ENCODE measurements at regions not wholly inside any gene's neighbourhood (a gene's known extent, or its start where the extent isn't known, plus 50 kb on each side); places are given as distances from the start of the nearest gene placed in this dataset.
"Not testable (repeated sequence)": the region's sequence is repeated elsewhere in the genome, so short reads cannot be mapped to it uniquely, and the experiment has no call there.

DNA sequence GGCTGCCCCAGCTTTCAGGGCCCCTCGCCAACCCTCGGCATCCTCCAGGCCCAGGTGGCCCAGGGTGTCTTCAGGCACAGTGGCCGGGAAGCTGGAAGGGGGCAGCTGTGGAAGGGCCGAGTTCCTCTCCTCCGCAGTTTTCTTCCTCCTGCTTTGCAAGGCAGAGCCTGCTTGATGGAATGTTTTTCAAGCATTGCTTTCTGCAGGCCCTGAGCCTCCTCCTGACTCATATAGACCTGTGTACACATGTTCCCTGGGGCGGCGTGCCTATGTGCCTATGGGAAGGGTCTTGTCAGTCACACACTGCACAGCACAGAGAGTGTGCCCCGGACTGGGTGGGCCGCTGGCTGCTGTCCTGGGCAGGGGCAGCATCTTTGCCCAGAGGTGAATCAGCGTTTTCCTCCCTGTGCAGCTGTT lies 107.5 kb downstream of the ERMARD start:
- H3K4me1 ChIP-seq (ENCODE audit: control insufficient read depth, insufficient read depth, low read length) = no peaks in the 10 kb centered on the region
- no peaks in the 10 kb centered on the region for H3K27me3 ChIP-seq (ENCODE audit: control insufficient read depth, insufficient read depth, low read length)
- H3K36me3 ChIP-seq (ENCODE audit: control insufficient read depth, insufficient read depth, low read length) = no peaks in the 10 kb centered on the region
- H3K27ac ChIP-seq (ENCODE audit: low read depth, low read length) = no peak overlapping the region
- no peak overlapping the region for H3K4me3 ChIP-seq (ENCODE audit: low read length)
- no peak overlapping the region for H3K9ac ChIP-seq (ENCODE audit: low read length)

DNA sequence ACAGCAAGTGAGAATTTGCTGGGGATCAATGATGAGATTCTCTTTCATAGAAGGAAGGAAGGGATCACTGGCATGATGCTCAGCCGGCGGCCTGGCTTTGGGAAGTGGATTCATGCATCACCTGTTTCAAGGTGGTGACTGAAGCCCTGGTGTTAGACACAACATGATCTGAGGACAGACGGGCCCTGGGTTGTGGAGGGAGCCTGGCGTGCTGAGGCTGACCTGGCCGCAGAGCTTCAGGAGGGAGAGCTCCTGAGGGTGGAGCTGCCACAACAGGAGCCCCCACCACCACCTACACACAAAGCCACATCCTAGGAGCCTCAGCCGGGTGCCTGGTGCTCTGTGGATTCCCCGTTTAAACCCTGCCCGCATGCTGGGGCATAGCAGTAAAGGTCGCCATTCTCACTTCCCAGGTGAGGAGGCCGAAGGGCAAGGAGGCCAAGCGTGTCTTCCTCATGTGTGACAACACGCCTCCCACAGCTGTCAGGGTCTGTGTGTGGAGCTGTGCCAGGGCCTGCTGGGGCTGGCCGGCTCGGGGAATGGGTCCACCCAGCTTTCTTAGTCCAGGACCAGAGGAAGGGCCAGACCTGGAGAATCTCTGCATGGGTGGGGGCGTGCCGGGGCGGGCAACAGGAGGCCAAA lies 107.0 kb downstream of the ERMARD start:
- H3K27ac ChIP-seq (ENCODE audit: low read depth, low read length) = no peak overlapping the region
- no peak overlapping the region for H3K4me3 ChIP-seq (ENCODE audit: low read length)
- H3K4me1 ChIP-seq (ENCODE audit: control insufficient read depth, insufficient read depth, low read length) = no peaks in the 10 kb centered on the region
- H3K36me3 ChIP-seq (ENCODE audit: control insufficient read depth, insufficient read depth, low read length) = no peaks in the 10 kb centered on the region
- no peaks in the 10 kb centered on the region for H3K27me3 ChIP-seq (ENCODE audit: control insufficient read depth, insufficient read depth, low read length)
- H3K9ac ChIP-seq (ENCODE audit: low read length) = no peak overlapping the region

DNA sequence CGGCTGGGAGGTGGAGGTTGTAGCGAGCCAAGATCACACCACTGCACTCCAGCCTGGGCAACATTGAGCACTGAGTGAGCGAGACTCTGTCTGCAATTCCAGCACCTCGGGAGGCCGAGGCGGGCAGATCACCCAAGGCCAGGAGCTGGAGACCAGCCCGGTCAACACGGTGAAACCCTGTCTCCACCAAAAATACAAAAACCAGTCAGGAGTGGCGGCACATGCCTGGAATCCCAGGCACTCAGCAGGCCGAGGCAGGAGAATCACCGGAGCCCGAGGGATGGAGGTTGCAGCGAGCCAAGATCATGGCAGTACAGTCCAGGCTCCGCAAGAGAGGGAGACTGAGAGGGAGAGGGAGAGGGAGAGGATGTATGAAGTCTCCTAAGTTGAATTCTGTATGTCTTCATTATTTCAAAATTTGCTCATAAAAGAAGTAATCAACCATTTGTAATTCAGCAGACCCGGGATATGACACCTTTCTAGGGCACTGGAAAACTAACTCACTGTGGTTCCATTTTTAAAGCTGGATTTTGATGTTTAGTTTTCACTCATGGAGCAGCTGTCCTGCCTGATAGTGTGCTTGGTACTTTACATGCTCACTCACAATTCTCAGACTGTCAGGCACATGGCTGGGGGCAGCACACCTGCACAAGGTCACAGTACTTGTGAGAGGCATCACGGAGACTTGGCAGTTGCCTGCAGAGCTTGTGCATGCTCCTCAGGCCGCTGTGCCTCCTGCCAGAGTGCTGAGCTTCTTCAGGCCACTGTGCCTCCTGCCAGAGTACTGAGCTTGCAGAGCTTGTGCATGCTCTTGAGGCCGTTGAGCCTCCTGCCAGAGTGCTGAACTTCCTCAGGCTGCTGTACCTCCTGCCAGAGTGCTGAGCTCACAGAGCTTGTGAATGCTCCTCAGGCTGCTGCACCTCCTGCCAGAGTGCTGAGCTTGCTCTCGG lies 106.2 kb downstream of the ERMARD start:
- no peak overlapping the region for H3K27ac ChIP-seq (ENCODE audit: low read depth, low read length)
- no peaks in the 10 kb centered on the region for H3K36me3 ChIP-seq (ENCODE audit: control insufficient read depth, insufficient read depth, low read length)
- no peak overlapping the region for H3K9ac ChIP-seq (ENCODE audit: low read length)
- H3K27me3 ChIP-seq (ENCODE audit: control insufficient read depth, insufficient read depth, low read length) = no peaks in the 10 kb centered on the region
- H3K4me1 ChIP-seq (ENCODE audit: control insufficient read depth, insufficient read depth, low read length) = no peaks in the 10 kb centered on the region
- H3K4me3 ChIP-seq (ENCODE audit: low read length) = no peak overlapping the region

DNA sequence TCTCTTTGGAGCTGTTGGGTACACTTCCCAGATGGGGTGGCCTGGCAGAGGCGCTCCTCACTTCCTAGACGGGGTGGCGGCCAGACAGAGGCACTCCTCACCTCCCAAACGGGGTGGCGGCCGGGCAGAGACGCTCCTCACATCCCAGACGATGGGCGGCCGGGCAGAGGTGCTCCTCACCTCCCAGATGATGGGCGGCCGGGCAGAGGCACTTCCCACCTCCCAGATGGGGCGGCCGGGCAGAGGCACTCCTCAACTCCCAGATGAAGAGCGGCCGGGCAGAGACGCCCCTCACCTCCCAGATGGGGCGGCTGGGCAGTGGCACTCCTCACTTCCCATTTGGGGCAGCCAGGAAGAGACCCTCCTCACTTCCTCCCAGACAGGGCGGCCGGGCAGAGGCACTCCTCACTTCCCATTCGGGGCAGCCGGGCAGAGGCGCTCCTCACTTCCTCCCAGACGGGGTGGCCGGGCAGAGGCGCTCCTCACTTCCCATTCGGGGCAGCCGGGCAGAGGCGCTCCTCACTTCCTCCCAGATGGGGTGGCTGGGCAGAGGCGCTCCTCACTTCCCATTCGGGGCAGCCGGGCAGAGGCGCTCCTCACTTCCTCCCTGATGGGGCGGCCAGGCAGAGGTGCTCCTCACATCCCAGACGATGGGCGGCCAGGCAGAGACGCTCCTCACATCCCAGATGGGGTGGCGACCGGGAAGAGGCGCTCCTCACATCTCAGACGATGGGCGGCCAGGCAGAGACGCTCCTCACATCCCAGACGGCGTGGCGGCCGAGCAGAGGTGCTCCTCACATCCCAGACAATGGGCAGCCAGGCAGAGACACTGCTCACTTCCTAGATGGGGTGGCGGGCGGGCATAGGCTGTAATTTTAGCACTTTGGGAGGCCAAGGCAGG lies 105.3 kb downstream of the ERMARD start:
- not testable (repeated sequence) for H3K27me3 ChIP-seq (ENCODE audit: control insufficient read depth, insufficient read depth, low read length); H3K36me3 ChIP-seq (ENCODE audit: control insufficient read depth, insufficient read depth, low read length); H3K9ac ChIP-seq (ENCODE audit: low read length); H3K4me3 ChIP-seq (ENCODE audit: low read length); H3K27ac ChIP-seq (ENCODE audit: low read depth, low read length); H3K4me1 ChIP-seq (ENCODE audit: control insufficient read depth, insufficient read depth, low read length)

DNA sequence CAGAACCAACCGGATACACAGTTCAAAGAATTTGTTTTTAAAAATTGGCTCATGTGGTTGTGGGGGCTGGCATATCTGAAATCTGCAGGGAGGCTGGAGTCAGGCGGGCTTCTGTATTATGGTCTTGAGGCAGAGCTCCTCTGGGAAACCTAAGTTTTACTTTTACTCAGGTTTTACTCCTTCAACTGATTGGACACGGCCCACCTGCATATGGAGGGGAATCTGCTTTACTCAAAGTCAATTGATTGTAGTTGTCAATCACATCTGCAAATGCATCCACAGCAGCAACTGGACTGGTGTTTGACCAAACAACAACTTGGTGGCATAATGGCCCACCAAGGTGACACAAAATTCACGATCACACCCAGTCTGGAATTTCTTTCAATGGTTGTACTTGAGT lies 103.4 kb downstream of the ERMARD start:
- H3K27me3 ChIP-seq (ENCODE audit: control insufficient read depth, insufficient read depth, low read length) = no peaks in the 10 kb centered on the region
- no peaks in the 10 kb centered on the region for H3K36me3 ChIP-seq (ENCODE audit: control insufficient read depth, insufficient read depth, low read length)
- no peak overlapping the region for H3K27ac ChIP-seq (ENCODE audit: low read depth, low read length)
- no peaks in the 10 kb centered on the region for H3K4me1 ChIP-seq (ENCODE audit: control insufficient read depth, insufficient read depth, low read length)
- H3K9ac ChIP-seq (ENCODE audit: low read length) = no peak overlapping the region
- no peak overlapping the region for H3K4me3 ChIP-seq (ENCODE audit: low read length)

DNA sequence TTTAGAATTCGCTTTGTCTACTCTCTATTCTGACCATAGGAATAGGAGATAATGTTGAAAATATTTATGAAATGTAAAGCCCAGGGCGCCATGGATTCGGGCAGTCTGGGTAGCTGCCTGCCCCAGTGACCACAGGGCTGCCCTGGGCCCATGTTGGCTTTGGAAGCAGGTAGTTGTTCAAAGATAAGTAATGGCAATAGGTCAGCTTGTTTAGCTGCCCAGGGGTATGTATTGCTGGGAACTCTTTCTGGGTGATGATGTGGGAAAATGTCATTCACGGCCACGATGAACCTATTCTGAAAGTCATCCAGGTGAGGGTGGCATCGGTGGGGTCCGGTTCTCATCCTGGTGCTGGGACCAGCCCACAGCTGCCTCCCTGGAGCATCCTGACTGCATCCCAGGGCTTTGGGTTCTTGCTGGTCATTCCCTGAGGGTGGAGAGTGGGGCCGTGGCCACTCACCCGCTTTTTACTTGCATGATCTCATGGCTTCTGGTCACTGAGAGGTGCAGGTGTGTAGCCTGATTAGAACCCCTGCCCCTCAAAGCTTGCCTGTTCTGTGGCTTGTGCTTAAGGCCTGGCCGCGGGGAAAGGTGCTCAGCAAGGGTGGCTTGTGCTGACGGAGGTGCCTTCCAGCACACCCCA lies 102.8 kb downstream of the ERMARD start:
- Histone ChIP-seq H3K27me3 (ENCODE audit: control insufficient read depth, insufficient read depth, low read length) (no peaks in the 10 kb centered on the region), H3K27ac (ENCODE audit: low read depth, low read length) (no peak overlapping the region), H3K9ac (ENCODE audit: low read length) (no peak overlapping the region), H3K36me3 (ENCODE audit: control insufficient read depth, insufficient read depth, low read length) (no peaks in the 10 kb centered on the region), H3K4me1 (ENCODE audit: control insufficient read depth, insufficient read depth, low read length) (no peaks in the 10 kb centered on the region), H3K4me3 (ENCODE audit: low read length) (no peak overlapping the region)

DNA sequence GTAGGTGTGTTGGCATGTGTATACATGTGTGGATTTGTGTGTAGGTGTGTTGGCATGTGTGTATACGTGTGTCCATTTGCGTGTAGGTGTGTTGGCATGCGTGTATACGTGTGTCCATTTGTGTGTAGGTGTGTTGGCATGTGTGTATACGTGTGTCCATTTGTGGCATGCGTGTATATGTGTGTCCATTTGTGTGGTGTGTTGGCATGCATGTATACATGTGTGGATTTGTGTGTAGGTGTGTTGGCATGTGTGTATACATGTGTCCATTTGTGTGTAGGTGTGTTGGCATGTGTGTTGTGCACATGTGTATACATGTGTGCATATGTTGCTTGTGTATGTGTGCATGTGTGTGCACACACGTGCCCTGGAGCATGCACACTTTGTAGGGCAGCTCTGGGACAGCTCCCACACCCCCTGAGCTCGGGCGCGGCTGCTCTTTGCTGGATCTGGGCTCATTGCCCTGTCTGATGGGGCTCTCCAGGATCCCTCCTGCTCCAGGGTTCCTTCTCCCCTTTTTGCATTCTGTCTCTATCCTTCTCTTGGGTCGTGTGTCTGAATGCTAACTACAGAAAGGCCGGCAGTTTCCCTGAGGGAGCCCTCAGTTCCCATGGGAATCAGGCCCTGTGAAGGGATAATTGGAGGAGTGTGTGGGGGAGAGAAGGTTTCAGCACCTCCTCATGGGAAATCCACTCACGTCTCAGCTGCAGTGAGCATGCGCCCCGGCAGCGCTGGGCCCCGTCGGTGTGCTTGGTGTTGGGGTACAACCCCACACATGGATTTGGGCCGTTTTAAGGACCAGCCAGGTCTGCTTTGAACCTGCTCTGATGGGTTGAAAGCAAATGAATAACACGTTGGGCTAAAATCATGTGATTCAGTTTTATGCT lies 102.0 kb downstream of the ERMARD start:
- no peaks in the 10 kb centered on the region for H3K4me1 ChIP-seq (ENCODE audit: control insufficient read depth, insufficient read depth, low read length)
- H3K9ac ChIP-seq (ENCODE audit: low read length) = no peak overlapping the region
- H3K27ac ChIP-seq (ENCODE audit: low read depth, low read length) = no peak overlapping the region
- no peak overlapping the region for H3K4me3 ChIP-seq (ENCODE audit: low read length)
- H3K36me3 ChIP-seq (ENCODE audit: control insufficient read depth, insufficient read depth, low read length) = no peaks in the 10 kb centered on the region
- no peaks in the 10 kb centered on the region for H3K27me3 ChIP-seq (ENCODE audit: control insufficient read depth, insufficient read depth, low read length)

DNA sequence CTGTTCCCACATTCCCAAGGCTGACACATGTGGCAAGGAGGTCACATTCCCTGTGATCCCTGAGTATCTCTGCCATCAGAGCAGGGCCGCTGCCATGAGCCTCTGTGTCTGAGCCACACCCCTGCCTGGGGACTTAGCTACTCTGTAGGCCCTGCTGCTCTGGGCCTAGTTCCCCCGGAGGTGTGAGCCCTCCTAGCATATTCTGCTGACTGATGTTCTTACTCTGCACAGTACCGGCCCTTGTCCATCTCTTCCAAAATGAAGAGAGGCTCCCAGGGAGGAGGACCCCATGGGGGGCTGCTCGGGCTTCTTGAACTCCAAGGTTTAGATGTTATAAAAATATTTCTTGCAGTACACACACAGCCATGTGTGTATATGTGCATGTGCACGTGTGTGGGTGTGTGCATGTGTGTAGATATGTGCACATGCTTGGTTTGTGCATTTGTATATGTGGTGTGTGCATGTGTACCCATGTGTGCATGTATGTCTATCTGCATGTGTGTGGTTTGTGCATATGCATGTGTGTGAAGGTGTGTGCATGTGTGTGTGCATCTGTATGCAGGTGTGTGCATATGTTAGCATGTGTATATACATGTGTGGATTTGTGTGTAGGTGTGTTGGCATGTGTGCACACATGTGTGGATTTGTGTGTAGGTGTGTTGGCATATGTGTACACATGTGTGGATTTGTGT lies 101.2 kb downstream of the ERMARD start:
- Histone ChIP-seq H3K36me3 (ENCODE audit: control insufficient read depth, insufficient read depth, low read length) (no peaks in the 10 kb centered on the region), H3K4me1 (ENCODE audit: control insufficient read depth, insufficient read depth, low read length) (no peaks in the 10 kb centered on the region)

DNA sequence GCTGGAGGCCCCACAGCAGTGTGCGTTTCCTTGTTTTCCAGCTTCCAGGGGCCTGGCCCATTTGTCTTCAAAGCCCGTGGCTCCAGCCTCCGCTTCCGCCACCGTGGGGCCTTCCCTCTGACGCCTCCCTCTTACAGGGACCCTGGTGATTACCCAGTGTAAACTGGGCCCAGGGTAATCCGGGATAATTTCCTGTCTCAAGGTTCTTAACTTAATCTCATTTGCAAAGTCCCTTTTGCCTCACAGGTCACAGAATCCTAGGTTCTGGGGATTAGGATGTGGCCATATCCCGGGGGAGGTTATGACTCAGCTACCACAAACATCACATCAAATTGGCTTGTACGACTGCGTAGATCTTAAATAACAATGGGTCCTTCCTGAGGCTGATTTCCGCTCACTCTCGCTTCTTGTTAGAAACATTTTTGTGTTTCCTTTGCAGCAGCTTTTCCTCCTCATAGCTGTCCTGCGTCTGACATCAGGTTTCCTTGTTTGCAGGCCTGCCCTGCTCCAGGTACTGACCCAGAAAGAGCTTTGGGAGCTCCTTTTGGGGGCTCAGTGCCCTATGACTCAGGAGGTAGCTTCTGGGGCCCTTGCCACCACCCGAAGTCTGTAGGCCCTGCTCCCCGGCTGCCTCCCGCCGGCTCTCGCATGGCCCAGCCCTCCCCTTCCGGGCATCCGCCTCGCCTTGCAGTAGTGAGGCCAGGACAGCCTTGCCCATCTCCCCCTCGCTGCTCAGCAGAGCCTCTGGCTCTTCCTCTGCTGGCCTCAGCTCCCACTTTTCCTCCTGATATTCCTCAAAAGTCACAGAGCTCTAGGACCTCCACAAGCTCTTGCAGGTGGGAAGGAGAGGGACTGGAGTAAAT lies 100.5 kb downstream of the ERMARD start:
- Histone ChIP-seq H3K4me1 (ENCODE audit: control insufficient read depth, insufficient read depth, low read length) (no peaks in the 10 kb centered on the region), H3K4me3 (ENCODE audit: low read length) (no peak overlapping the region), H3K27me3 (ENCODE audit: control insufficient read depth, insufficient read depth, low read length) (no peaks in the 10 kb centered on the region), H3K27ac (ENCODE audit: low read depth, low read length) (no peak overlapping the region), H3K9ac (ENCODE audit: low read length) (no peak overlapping the region), H3K36me3 (ENCODE audit: control insufficient read depth, insufficient read depth, low read length) (no peaks in the 10 kb centered on the region)

More for the DNA sequence above, 101.2 kb downstream of the ERMARD start:
- Histone ChIP-seq H3K27me3 (ENCODE audit: control insufficient read depth, insufficient read depth, low read length) (no peaks in the 10 kb centered on the region), H3K4me3 (ENCODE audit: low read length) (no peak overlapping the region), H3K27ac (ENCODE audit: low read depth, low read length) (no peak overlapping the region), H3K9ac (ENCODE audit: low read length) (no peak overlapping the region)

DNA sequence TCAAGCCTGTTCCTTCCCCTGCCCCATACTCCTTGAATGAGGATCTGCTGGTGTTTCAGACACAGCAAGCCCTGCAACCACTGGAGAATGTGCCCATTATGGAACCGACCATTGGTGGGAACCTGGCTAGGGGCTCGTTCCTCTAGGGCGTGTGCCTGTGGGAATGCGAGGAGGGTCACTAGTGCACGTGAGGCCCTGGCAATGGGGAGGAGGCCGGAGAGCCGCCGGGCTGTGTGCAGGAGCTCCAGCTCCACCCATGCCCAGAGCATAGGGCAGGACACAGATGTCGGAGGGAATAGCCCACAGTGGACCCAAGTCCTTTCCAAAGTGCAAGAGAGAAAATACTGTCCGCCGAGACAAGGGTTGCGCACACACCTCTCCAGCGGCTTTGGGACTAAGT lies 99.3 kb downstream of the ERMARD start:
- Histone ChIP-seq H3K9ac (ENCODE audit: low read length) (no peak overlapping the region), H3K4me3 (ENCODE audit: low read length) (no peak overlapping the region), H3K4me1 (ENCODE audit: control insufficient read depth, insufficient read depth, low read length) (no peaks in the 10 kb centered on the region), H3K36me3 (ENCODE audit: control insufficient read depth, insufficient read depth, low read length) (no peaks in the 10 kb centered on the region), H3K27me3 (ENCODE audit: control insufficient read depth, insufficient read depth, low read length) (no peaks in the 10 kb centered on the region), H3K27ac (ENCODE audit: low read depth, low read length) (no peak overlapping the region)

Measured in rectal smooth muscle tissue (tissue), 1 donor.